SH-SY5Y (cell line): ENCODE measurements at regions not wholly inside any gene's neighbourhood (a gene's known extent, or its start where the extent isn't known, plus 50 kb on each side); places are given as distances from the start of the nearest gene placed in this dataset.

Experiments
- GATA2 ChIP-seq: IDR thresholded peaks from 2 replicates; pipeline ENCODE4 v1.6.1; 2011; ENCODE audit warnings: mild to moderate bottlenecking, low read depth, low read length
- GATA3 ChIP-seq: IDR thresholded peaks from 2 replicates; pipeline ENCODE4 v1.6.1; 2011; ENCODE audit warnings: low read depth, mild to moderate bottlenecking, low read length, moderate library complexity

DNA sequence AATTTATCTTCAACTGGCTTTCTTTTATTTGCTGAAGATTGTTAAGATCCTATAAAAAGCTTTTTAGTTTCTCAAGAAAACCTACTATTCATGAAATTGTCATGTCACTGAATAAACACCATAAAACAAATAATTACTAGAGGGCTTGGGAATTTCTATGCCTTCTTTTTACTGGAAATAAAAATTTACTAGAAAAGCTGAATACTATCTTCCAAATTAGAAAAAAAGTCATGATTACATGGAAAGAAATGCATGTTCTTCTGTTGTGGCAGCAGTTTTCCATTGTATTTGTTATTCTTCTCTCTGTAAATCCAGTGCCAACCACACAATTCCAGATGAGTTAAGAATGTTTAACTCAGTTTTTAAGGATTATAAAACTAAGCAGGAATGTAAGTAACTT, 153.8 kb downstream of the RAP2B start:
- TF ChIP-seq GATA2 (no peak), GATA3 (no peak)
